Limb (tissue), 2 donors: ENCODE measurements at regions not wholly inside any gene's neighbourhood (a gene's known extent, or its start where the extent isn't known, plus 50 kb on each side); places are given as distances from the start of the nearest gene placed in this dataset.
"Not testable (repeated sequence)": the region's sequence is repeated elsewhere in the genome, so short reads cannot be mapped to it uniquely, and the experiment has no call there.

ENCODE experiments used
- DNase-seq, 2 donors: peaks; one replicate each; pipeline ENCODE4 v3.0.0-alpha.2; 2016; ENCODE audit errors: extremely low spot score in 2 of 2

- DNase-seq: no peak
Observed at GRCh38 chr3:24684506-24685023, 189.9 kb upstream of the THRB start.

- no peak for DNase-seq
Observed at GRCh38 chr3:24686808-24687207, 192.2 kb upstream of the THRB start.

GRCh38 chr3:24687671-24688070, 193.0 kb upstream of the THRB start:
- no peak for DNase-seq

GRCh38 chr3:24688446-24689148, 193.9 kb upstream of the THRB start:
- DNase-seq: no peak

GRCh38 chr3:24689353-24689752, 194.7 kb upstream of the THRB start:
- DNase-seq: no peak

- DNase-seq: no peak
Observed at GRCh38 chr3:24690777-24691176, 196.1 kb upstream of the THRB start.

- DNase-seq: not testable (repeated sequence)
Observed at GRCh38 chr3:24699078-24699477, 204.4 kb upstream of the THRB start.

GRCh38 chr3:24704496-24704895, 209.8 kb upstream of the THRB start:
- DNase-seq: no peak

GRCh38 chr3:24707936-24708335, 213.3 kb upstream of the THRB start:
- no peak for DNase-seq

GRCh38 chr3:24709956-24710355, 215.3 kb upstream of the THRB start:
- DNase-seq: peak in 1 of 2 donors; percentile 42

GRCh38 chr3:24713516-24713915, 218.9 kb upstream of the THRB start:
- no peak for DNase-seq

- no peak for DNase-seq
Observed at GRCh38 chr3:24714436-24714835, 219.8 kb upstream of the THRB start.

GRCh38 chr3:24715171-24715792, 220.6 kb upstream of the THRB start:
- no peak for DNase-seq

- no peak for DNase-seq
Observed at GRCh38 chr3:24722087-24722486, 227.4 kb upstream of the THRB start.

- no peak for DNase-seq
Observed at GRCh38 chr3:24725514-24726255, 231.0 kb upstream of the THRB start.

- DNase-seq: no peak
Observed at GRCh38 chr3:24726423-24726822, 231.8 kb upstream of the THRB start.

GRCh38 chr3:24730173-24730572, 235.5 kb upstream of the THRB start:
- DNase-seq: no peak

- DNase-seq: no peak
Observed at GRCh38 chr3:24734019-24734418, 239.4 kb upstream of the THRB start.

- no peak for DNase-seq
Observed at GRCh38 chr3:24736701-24737100, 242.1 kb upstream of the THRB start.

GRCh38 chr3:24740326-24740725, 245.7 kb upstream of the THRB start:
- DNase-seq: no peak

- DNase-seq: no peak
Observed at GRCh38 chr3:24741506-24741905, 246.9 kb upstream of the THRB start.

GRCh38 chr3:24748520-24748919, 253.9 kb upstream of the THRB start:
- no peak for DNase-seq
